ENCODE measurements at regions not wholly inside any gene's neighbourhood (a gene's known extent, or its start where the extent isn't known, plus 50 kb on each side); places are given as distances from the start of the nearest gene placed in this dataset.

GRCh38 chr3:118227191-118227590 lies 807.5 kb downstream of the IGSF11 start:
- DNase-seq: no peak
- Histone ChIP-seq H3K4me1 (ENCODE audit: control insufficient read depth in 1 of 2, insufficient read depth in 2 of 2, low read depth in 1 of 2, low read length in 1 of 2) (no peaks in the 10 kb centered on the region; a peak in 1 of 4 replicates), H3K9ac (no peak overlapping the region), H3K36me3 (replicated peaks in 1 of 2; ENCODE audit: control insufficient read depth in 1 of 2, insufficient read depth in 2 of 2, low read length in 1 of 2) (no peaks in the 10 kb centered on the region), H3K79me2 (ENCODE audit: insufficient read depth) (no peaks in the 10 kb centered on the region), H3K9me3 (no peaks in the 10 kb centered on the region), H3K27me3 (ENCODE audit: insufficient read depth) (no peaks in the 10 kb centered on the region), H3K9me2 (no peaks in the 10 kb centered on the region), H3F3A (replicated peaks; ENCODE audit: insufficient read depth) (no peaks in the 10 kb centered on the region), H4K20me1 (ENCODE audit: insufficient read depth) (no peaks in the 10 kb centered on the region), H3K27ac (ENCODE audit: low read depth in 2 of 2, low read length in 1 of 2) (no peak overlapping the region), H2AFZ (ENCODE audit: low read depth) (no peak overlapping the region), H3K4me3 (ENCODE audit: low read depth in 2 of 2, low read length in 1 of 2) (no peak overlapping the region), H3K4me2 (no peak overlapping the region)
- no peak for TF ChIP-seq YY1 (IDR thresholded peaks at IDR 0.05; ENCODE audit: low read depth)
- no peak for TF ChIP-seq RCOR1 (IDR thresholded peaks at IDR 0.05; ENCODE audit: low read length)
- no peak for TF ChIP-seq TEAD4 (IDR thresholded peaks at IDR 0.05; ENCODE audit: borderline replicate concordance, insufficient read depth)
- TF ChIP-seq SMC3 (IDR thresholded peaks at IDR 0.05; ENCODE audit: low read depth, low read length): no peak
- TF ChIP-seq TCF12 (IDR thresholded peaks at IDR 0.05): no peak
- no peak for TF ChIP-seq JUND (IDR thresholded peaks at IDR 0.05)
- no peak for TF ChIP-seq CTCF (IDR thresholded peaks at IDR 0.05)
- no peak for TF ChIP-seq IRF3 (IDR thresholded peaks at IDR 0.05; ENCODE audit: low read depth, low read length)
- TF ChIP-seq FOXM1 (IDR thresholded peaks at IDR 0.05; ENCODE audit: low read depth): no peak
- TF ChIP-seq USF2 (IDR thresholded peaks at IDR 0.05; ENCODE audit: borderline replicate concordance, low read depth, low read length): no peak
- TF ChIP-seq GABPA (IDR thresholded peaks at IDR 0.05; ENCODE audit: low read depth): no peak
- no peak for TF ChIP-seq NFIC (IDR thresholded peaks at IDR 0.05; ENCODE audit: borderline replicate concordance)
- TF ChIP-seq, protein P1, sequence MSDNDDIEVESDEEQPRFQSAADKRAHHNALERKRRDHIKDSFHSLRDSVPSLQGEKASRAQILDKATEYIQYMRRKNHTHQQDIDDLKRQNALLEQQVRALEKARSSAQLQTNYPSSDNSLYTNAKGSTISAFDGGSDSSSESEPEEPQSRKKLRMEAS (IDR thresholded peaks at IDR 0.05; ENCODE audit: low read depth): no peak
- TF ChIP-seq REST (IDR thresholded peaks at IDR 0.05; ENCODE audit: low read depth, low read length): no peak
- TF ChIP-seq POLR2AphosphoS5 (IDR thresholded peaks at IDR 0.05; ENCODE audit: low read depth, low read length): no peak
- TF ChIP-seq PBX3 (IDR thresholded peaks at IDR 0.05): no peak
- ChIA-PET CTCF (interaction anchor here (0.6 kb wide), 1 partner anchor 9 kb away, joined by 3 read pairs; no protein-coding TSS in a partner anchor), POLR2A (no interaction called here)
- WGBS (ENCODE audit: low lambda C conversion rate): 29% methylated on average over 2 of the region's 2 CpGs
